ENCODE measurements at regions not wholly inside any gene's neighbourhood (a gene's known extent, or its start where the extent isn't known, plus 50 kb on each side); places are given as distances from the start of the nearest gene placed in this dataset.
"Not testable (repeated sequence)": the region's sequence is repeated elsewhere in the genome, so short reads cannot be mapped to it uniquely, and the experiment has no call there.

GRCh38 chr9:29220596-29221251 lies 1647.4 kb upstream of the C9orf72 start:
- no peak for DNase-seq (ENCODE audit: low read depth)

- DNase-seq (ENCODE audit: low read depth) = no peak
Measured at GRCh38 chr9:29228558-29228957, 1655.3 kb upstream of the C9orf72 start.

GRCh38 chr9:29230931-29231330 lies 1657.7 kb upstream of the C9orf72 start:
- DNase-seq (ENCODE audit: low read depth) = no peak

- no peak for DNase-seq (ENCODE audit: low read depth)
Measured at GRCh38 chr9:29233193-29233592, 1659.9 kb upstream of the C9orf72 start.

GRCh38 chr9:29241320-29241719 lies 1668.0 kb upstream of the C9orf72 start:
- no peak for DNase-seq (ENCODE audit: low read depth)

GRCh38 chr9:29245351-29245750 lies 1672.1 kb upstream of the C9orf72 start:
- DNase-seq (ENCODE audit: low read depth) = no peak

GRCh38 chr9:29270400-29270799 lies 1697.1 kb upstream of the C9orf72 start:
- not testable (repeated sequence) for DNase-seq (ENCODE audit: low read depth)

- DNase-seq (ENCODE audit: low read depth) = no peak
Measured at GRCh38 chr9:29282121-29282520, 1708.8 kb upstream of the C9orf72 start.

GRCh38 chr9:29285818-29286217 lies 1712.5 kb upstream of the C9orf72 start:
- DNase-seq (ENCODE audit: low read depth) = no peak

GRCh38 chr9:29289365-29289764 lies 1716.1 kb upstream of the C9orf72 start:
- DNase-seq (ENCODE audit: low read depth) = no peak

- no peak for DNase-seq (ENCODE audit: low read depth)
Measured at GRCh38 chr9:29290516-29290915, 1717.2 kb upstream of the C9orf72 start.

- no peak for DNase-seq (ENCODE audit: low read depth)
Measured at GRCh38 chr9:29297592-29297991, 1724.3 kb upstream of the C9orf72 start.

- DNase-seq (ENCODE audit: low read depth) = no peak
Measured at GRCh38 chr9:29311221-29311620, 1737.9 kb upstream of the C9orf72 start.

- DNase-seq (ENCODE audit: low read depth) = no peak
Measured at GRCh38 chr9:29312327-29312726, 1739.0 kb upstream of the C9orf72 start.

- no peak for DNase-seq (ENCODE audit: low read depth)
Measured at GRCh38 chr9:29319736-29320513, 1746.6 kb upstream of the C9orf72 start.

GRCh38 chr9:29322240-29322639 lies 1749.0 kb upstream of the C9orf72 start:
- DNase-seq (ENCODE audit: low read depth) = no peak

- no peak for DNase-seq (ENCODE audit: low read depth)
Measured at GRCh38 chr9:29325894-29326293, 1752.6 kb upstream of the C9orf72 start.

GRCh38 chr9:29332789-29333188 lies 1759.5 kb upstream of the C9orf72 start:
- no peak for DNase-seq (ENCODE audit: low read depth)

- no peak for DNase-seq (ENCODE audit: low read depth)
Measured at GRCh38 chr9:29336281-29336680, 1763.0 kb upstream of the C9orf72 start.

GRCh38 chr9:29339387-29339786 lies 1766.1 kb upstream of the C9orf72 start:
- DNase-seq (ENCODE audit: low read depth) = no peak

- no peak for DNase-seq (ENCODE audit: low read depth)
Measured at GRCh38 chr9:29348999-29349398, 1775.7 kb upstream of the C9orf72 start.

GRCh38 chr9:29389421-29389820 lies 1816.1 kb upstream of the C9orf72 start:
- no peak for DNase-seq (ENCODE audit: low read depth)

GRCh38 chr9:29390859-29391258 lies 1817.6 kb upstream of the C9orf72 start:
- no peak for DNase-seq (ENCODE audit: low read depth)

GRCh38 chr9:29393064-29393463 lies 1819.8 kb upstream of the C9orf72 start:
- no peak for DNase-seq (ENCODE audit: low read depth)
